Right lobe of liver (tissue), 4 donors: ENCODE measurements at regions not wholly inside any gene's neighbourhood (a gene's known extent, or its start where the extent isn't known, plus 50 kb on each side); places are given as distances from the start of the nearest gene placed in this dataset.

Experiments used
- POLR2A ChIP-seq: fragments of 450-650 bp; IDR thresholded peaks from one replicate; pipeline ENCODE4 v1.6.1; 2017; ENCODE audit warnings: antibody characterized with exemption, mild to moderate bottlenecking
- TF ChIP-seq, protein P1 (sequence below), 4 donors: fragments of 200-600 bp in 3 of 4; fragments of 450-650 bp in 1 of 4; IDR thresholded peaks; one replicate each; pipeline versions ENCODE4 v1.5.1 to v1.8.0; 2016 to 2022; ENCODE audit warnings: antibody characterized with exemption in 4 of 4, mild to moderate bottlenecking in 2 of 4
- donor health status: DM: no; HTN: no; CAD: no.
- donor health status: DM: no; HTN: no; CAD: no.
- donor health status: DM: no; HTN: yes; CAD: no.

GRCh38 chr11:104609311-104610085 lies 288.8 kb downstream of the CASP12 start:
- TF ChIP-seq, protein P1, sequence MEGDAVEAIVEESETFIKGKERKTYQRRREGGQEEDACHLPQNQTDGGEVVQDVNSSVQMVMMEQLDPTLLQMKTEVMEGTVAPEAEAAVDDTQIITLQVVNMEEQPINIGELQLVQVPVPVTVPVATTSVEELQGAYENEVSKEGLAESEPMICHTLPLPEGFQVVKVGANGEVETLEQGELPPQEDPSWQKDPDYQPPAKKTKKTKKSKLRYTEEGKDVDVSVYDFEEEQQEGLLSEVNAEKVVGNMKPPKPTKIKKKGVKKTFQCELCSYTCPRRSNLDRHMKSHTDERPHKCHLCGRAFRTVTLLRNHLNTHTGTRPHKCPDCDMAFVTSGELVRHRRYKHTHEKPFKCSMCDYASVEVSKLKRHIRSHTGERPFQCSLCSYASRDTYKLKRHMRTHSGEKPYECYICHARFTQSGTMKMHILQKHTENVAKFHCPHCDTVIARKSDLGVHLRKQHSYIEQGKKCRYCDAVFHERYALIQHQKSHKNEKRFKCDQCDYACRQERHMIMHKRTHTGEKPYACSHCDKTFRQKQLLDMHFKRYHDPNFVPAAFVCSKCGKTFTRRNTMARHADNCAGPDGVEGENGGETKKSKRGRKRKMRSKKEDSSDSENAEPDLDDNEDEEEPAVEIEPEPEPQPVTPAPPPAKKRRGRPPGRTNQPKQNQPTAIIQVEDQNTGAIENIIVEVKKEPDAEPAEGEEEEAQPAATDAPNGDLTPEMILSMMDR (IDR thresholded peaks at IDR 0.05): peak; percentile 21 to 54 (median 51)
- no peak for TF ChIP-seq POLR2A
